LNCAP (cell line): ENCODE measurements at regions not wholly inside any gene's neighbourhood (a gene's known extent, or its start where the extent isn't known, plus 50 kb on each side); places are given as distances from the start of the nearest gene placed in this dataset.

ENCODE experiments used
- TF ChIP-seq, protein P1 (sequence below): fragments of 450-650 bp; IDR thresholded peaks from 2 replicates; pipeline ENCODE4 v1.5.1; 2017; ENCODE audit warnings: mild to moderate bottlenecking

DNA sequence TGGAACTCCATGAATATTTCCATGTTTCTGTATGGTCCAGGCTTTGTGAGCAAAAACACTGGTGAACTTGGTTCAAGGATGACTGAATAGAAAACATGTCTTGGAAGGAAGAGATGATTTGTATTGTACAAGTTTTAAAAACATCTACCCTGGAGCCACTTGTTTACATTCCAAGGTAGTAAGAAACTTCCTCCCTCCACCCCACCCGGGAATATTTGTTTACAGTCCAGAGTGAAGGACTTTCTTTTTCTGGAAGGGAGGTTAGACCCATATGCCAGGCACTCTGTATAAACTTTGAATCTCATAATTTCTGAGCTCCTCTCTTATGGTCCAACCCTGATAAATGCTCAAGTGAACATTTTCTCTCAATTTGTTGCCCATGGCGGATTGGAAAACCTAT, 323.3 kb upstream of the LYPLAL1 start:
- TF ChIP-seq, protein P1, sequence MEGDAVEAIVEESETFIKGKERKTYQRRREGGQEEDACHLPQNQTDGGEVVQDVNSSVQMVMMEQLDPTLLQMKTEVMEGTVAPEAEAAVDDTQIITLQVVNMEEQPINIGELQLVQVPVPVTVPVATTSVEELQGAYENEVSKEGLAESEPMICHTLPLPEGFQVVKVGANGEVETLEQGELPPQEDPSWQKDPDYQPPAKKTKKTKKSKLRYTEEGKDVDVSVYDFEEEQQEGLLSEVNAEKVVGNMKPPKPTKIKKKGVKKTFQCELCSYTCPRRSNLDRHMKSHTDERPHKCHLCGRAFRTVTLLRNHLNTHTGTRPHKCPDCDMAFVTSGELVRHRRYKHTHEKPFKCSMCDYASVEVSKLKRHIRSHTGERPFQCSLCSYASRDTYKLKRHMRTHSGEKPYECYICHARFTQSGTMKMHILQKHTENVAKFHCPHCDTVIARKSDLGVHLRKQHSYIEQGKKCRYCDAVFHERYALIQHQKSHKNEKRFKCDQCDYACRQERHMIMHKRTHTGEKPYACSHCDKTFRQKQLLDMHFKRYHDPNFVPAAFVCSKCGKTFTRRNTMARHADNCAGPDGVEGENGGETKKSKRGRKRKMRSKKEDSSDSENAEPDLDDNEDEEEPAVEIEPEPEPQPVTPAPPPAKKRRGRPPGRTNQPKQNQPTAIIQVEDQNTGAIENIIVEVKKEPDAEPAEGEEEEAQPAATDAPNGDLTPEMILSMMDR: no peak

DNA sequence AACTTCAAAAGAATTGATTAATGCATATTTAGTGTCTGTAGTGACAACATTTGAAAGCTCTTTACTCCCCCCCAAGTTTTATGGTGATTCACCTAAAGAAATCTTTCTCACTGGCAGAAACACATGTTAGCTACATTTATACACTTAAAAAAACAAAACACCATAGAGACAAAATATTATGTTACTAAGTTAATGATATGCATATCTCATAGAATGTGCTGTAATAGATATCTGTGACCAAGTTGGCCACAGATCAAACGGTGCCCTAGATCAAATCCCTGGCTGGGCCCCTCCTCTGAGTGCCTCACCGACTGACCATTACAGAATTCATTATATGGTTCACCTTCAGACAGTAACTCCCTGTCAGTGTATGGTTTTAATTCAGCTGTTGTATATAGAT, 322.1 kb upstream of the LYPLAL1 start:
- TF ChIP-seq, protein P1: no peak

DNA sequence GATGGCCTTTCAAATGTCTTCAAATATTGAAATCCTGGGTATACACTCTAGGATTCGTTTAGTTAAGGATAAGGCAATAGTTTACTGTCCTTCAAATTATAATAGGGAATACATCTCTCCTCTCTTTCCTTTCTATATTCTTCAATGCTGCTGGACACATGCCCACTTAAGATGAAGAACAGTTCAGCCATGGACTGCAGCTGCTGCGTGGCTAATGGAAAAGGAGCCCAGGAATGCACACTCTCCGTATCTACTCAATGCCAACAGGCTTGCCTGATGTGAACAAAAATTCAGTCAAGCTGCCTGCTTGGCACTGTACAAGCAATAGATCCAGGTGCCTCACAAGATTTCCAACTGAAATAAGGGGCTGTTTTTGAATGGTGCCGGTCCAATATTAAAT, 321.2 kb upstream of the LYPLAL1 start:
- TF ChIP-seq, protein P1: no peak

DNA sequence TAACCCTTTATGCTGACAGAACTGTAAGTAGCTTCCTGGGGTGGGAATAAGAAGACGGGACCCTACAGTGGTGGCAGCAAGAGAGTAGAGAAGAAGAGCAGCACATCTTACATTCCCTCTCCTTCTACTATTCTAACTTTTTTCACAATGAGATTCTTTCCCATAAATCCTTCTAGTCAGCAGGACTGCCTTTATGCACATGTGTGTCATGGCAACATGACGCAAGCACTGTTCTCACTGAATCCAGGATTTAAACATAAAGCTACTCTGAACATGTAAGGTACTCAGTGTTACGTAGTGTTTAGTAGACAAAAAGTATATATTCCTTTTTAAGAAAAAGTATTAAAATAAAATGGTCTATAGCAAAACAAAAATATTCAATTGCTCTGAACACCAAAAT, 309.7 kb upstream of the LYPLAL1 start:
- TF ChIP-seq, protein P1: no peak

DNA sequence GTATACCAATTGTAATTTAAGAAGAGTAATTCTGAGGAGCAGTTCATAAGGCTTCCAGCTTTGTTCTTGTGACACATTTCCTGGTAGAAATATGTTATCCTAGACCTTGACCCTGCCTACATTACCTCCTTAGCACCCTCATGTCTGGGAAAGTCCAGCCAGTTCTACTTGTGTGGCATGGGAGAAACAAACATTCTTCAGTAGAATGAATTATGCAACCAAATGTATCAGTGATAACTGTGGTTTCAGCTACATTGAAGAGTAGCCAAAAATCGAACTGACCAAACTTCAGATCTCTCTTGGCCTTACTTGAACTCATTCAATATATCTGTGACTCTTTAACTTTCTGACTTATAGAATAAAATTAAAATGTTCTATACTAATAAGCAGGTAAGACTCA, 308.1 kb upstream of the LYPLAL1 start:
- TF ChIP-seq, protein P1: no peak

DNA sequence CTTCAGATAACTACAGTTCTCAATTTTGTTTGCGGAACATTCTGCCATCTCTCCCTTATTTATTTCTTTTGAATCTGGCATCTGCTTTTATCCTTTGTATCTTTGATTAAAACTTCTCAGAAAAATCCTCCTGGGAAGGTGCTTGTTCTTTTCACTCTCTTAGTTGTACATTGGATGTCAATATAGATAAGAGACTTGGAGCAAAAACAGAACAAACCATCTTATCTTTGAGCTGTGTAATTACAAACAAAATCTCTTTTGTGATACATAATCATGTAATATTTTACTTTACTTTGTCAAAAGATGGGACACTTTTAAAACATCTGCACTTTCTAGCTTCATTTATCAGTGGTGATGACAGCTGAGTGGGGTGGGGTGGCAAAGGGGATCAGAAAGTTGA, 307.2 kb upstream of the LYPLAL1 start:
- TF ChIP-seq, protein P1: no peak

DNA sequence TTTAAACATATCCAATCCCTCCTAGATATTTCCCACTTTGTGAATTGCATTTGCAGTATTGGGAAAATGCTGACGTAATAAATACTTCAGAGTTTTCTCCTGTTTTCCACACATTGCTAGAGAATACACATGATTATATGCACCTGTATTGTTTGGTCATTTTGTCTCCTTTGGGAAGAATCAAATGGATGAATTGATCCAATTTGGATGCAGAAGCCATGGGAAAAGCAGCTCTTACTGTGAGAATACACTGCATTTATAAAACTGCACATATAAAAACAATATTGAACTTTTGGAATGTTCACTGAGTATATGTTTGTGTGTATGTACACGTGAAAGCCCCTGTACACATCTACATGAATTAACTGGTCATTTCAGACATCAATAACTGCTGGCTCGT, 306.6 kb upstream of the LYPLAL1 start:
- TF ChIP-seq, protein P1: no peak

DNA sequence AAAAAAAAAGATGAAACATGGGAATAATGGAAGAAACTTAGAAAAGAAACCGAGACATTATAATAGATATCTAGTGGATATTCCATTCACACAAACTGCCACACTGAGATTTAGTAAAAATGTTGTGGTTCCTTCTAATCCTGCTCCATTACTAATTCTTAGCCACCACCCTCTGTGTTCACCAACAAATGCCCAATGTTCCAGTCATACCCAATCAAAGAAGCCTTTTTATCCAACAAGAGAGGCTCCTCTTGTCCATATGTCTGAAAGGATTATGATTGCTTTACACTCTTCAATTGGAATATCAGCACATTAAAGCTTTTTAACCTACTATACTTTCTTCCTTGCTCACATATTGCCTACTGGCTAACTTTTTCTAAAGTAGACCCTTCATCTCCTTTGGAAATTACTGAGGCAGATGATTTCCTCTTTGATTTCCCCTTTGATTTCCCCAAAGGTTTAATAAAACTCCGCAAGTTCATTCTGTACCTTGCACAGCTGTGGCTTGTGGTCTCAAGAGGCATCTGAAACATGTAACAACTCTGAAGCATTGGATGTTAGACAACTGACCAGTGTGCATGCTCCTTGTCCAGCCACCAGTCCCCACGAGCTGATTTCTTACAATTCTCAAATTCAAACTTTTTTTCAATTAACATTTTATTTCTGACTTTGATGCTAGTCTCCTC, 305.6 kb upstream of the LYPLAL1 start:
- TF ChIP-seq, protein P1: no peak
